ENCODE measurements at regions not wholly inside any gene's neighbourhood (a gene's known extent, or its start where the extent isn't known, plus 50 kb on each side); places are given as distances from the start of the nearest gene placed in this dataset.
"Not testable (repeated sequence)": the region's sequence is repeated elsewhere in the genome, so short reads cannot be mapped to it uniquely, and the experiment has no call there.

DNA sequence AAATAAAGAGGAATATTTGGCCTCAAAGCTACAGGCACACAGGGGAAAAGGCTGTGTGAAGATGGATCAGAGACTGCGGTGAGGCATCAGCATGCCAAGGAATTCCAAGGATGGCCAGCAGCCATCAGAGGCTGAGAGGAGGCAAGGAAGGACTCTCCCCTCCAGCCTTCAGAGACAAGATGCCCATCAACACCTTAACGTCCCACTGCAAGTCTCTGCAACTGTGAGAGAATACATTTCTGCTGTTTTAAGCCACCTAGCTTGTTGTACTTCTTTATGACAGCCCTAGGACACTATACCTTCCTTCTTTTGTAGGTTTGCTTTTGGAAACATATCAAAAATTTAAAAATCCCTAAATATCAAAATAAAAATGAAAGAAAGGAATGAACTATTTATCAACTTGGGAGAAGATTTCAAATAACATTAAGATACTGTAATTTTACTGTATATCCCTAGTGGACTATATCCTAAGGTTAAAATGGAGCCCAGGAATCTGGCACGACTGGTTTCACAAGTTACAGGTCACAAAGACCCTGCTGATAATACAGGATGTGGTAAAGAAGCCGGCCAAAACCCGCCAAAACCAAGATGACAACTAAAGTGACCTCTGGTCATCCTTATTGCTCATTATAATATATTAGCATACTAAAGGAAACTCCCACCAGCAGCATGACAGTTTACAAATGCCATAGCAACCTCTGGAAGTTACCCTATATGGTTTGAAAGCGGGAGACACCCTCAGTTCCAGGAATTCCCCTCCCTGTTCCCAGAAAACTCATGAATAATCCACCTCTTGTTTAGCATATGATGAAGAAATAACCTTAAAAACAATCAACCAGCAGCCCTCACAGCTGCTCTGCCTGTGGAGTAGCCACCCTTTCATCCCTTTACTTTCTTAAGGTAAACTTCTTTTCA is 185.2 kb downstream of the AVL9 start:
- peak; percentile 22 for DNase-seq

DNA sequence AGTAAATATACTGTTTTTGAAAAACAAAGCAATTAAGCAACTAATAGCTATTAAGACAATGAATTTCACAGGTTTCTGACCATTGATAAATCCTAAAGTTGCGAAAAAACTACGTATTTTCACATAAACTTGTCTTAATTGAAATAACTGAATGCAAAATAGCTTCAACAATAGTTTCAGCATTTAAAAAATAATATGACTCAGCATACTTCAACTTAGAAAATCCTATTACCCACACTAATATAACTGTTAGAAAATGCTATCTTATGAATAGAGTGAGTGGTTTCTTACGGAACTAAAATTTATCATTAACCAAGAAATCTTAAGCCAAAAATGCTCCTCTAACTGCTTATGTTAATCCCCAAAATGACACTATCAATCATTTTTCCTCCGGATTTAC is 183.9 kb downstream of the AVL9 start:
- no peak for DNase-seq

DNA sequence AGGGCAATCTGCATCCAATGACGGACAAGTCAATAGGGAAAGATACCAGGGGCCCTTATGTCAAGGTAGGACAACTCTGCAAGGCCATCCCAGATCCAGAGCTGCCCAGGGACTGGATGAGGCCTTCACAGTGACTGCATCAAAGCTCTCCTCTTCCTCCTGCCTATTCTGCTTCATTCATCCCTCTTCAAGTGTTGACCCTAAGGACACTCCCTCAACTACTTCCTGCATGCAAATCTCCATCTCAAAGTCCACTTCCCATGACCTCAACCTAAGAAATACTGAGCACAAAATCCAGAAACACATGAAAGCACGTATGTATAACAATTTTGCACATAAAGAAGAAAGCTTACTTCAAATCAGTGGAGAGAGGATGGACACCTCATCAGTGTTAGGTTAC is 182.3 kb downstream of the AVL9 start:
- no peak for DNase-seq

DNA sequence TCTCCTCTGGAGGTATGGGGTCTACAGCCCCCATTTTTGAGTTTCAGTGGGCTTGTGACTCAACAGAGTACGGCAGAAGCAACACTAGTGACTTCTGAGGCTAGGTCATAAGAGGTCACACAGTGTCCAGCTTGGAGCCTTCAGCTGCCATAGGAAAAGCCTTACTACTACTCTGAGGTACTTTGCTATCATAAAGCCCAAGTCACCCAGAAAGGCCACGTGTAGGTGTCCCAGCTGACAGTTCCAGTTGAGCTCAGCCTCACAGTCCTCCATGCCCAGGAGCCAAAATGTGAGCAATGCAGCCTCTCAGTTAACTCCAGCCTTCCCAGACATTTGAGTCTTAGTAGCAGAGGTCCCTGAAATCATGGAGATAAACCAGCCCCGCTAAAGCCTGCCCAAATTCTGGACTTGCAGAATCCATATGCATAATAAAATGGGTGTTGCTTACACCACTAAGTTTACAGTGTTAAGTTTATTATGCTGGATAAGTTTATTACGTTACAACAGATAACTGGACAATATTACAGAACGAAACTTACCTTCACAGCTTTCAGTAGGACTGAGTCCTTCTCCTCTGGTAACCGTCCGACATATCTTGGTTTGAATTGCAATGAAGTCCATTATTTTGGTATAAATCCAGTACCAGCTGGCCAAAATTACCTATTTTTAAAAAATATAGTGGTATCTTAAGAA is 181.1 kb downstream of the AVL9 start:
- DNase-seq, result no peak

DNA sequence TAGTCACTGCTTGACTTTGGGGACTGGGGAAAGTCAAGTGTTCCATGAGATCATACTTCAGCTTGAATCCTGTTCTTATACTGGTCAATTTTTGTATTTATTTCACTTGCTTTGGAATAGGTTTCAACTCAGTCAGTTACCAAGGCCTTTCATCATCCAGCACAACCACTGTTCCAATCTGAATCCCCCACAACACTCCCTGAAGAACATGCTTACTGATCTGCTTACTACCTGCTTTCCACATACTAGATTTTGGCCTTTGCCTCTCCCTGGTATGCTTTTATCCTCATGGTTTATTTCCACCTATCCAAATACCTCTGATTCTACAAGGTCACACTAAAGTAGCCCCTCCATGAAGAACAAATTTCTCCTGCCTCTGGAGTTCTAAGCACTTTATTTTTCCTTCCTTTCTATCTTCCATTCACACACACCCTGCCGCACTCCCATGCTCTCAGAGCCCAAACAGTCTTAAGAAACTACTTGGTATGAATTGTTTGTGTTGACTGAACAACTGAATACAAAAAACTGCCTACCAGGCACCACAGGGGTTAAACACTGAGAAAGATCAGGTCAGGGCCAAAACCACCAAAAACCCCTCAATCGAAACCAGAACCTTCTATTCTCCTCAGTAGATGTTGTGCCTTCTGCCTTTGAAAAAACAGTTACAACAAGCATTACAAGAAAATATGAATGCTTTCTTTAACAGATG is 178.1 kb downstream of the AVL9 start:
- no peak for DNase-seq

DNA sequence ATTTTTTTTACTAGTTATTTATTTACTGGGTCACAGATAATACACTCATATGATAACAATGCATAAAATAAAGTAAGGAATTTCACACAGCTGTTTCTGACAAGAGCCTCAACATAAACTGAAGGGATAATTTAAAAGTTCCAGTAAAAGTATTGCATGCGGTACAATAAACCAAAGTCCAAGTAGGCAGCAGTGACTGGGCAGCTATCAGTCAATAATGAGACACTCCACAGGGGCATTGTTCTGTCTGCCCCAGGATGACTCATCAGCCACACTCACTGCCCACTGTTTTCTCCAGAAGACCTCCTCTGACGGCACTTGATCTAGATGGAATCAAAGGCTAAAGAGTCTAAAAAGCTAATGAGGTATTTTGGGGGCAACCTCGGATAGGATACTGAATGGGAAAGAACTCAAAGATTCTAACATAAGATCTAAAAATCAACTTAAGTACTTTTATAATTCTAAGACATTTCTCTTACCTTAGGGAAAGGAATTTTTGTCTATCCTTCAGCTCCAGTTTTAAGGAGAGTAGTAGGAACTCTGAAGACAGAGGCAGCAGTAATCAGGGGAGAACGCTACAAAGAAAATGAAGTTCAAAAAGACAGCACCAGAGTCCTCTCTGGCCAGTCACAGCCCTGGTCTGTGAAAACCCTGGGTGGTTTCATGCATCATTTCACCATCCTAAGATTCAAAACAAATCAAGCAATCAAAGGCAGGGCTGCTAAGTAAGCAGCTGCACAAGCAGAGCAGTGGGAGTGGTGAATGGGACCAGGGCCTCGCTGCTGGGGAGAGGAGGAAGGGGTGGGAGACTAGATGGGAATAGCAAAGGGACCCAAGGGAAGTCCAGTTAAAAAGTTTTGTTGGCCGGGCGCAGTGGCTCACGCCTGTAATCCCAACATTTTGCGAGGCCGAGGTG is 175.1 kb downstream of the AVL9 start:
- peak; percentile 59 for DNase-seq

DNA sequence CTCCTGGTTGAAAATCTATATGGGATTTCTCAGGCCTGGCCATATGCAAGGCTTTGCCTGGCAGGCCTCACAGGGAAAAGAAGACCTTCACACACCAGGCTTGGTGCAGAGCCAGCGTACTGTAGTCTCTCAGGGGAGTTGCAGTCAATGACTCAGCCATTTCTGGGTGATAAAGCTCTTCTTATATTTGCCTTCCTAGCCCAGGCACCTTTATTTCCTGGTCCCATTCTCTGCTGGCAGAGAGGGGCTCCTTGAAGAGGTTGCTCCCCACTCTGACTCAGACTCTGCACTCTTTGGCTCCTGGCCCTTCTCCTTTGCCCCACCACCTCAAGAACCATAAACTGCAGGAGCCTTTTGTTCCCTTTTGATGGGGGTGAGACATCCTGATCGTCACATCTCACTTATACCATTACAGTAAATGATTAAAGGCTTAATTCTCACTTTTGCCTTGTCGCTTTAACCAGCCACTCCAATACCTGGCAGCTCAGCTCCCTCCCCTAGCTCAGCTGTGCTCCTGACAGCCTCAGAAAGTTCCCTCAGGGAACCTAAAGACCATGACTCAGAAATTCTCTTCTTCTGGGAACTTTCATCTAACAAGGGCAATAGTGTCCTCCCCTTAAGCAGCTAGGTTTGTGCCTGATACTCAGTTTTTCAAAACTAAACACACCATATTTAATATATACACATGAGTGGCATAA is 174.0 kb downstream of the AVL9 start:
- peak; percentile 83 for DNase-seq

DNA sequence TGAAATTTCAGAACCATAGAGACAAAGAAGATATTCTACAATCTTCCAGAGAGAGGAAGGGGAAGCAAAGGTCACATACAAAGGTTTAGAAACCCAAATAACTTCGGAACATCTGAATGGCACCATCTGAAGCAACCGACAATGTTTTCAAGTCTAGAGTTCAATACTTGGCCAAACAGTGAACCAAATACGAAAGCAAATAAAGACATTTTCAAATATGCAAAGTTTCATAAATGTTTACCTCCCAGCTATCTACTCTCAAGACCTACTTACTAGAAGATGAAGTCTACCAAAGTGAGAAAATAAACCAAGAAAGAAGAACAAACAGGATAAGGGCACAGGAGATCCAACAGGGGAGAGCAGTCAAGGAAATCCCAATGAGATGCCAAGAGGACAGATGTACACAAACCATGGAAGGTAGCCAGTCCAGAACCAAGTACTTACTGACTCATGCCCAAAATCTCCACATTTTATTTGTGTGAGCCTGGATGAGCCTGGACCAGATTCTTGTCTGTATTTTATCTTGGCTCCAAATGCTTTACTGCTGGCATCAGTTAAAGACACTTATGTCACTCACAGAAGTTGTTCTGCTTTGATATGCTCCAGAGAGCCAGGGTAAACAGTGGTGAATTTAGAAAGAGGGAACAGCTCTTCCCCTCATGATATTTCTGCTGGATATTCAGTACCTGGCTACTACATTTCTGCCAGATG is 173.3 kb downstream of the AVL9 start:
- not testable (repeated sequence) for DNase-seq

DNA sequence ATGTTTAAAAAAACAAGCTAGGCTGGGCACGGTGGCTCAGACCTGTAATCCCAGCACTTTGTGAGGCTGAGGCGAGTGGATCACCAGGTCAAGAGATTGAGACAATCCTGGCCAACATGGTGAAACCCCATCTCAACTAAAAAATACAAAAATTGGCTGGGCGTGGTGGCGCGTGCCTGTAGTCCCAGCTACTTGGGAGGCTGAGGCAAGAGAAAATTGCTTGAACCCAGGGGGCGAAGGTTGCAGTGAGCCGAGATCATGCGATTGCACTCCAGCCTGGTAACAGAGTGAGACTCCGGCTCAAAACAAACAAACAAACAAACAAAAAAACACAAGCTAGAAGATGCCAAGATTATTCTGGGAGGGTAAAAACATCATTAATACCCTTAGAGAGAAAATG is 172.3 kb downstream of the AVL9 start:
- not testable (repeated sequence) for DNase-seq

DNA sequence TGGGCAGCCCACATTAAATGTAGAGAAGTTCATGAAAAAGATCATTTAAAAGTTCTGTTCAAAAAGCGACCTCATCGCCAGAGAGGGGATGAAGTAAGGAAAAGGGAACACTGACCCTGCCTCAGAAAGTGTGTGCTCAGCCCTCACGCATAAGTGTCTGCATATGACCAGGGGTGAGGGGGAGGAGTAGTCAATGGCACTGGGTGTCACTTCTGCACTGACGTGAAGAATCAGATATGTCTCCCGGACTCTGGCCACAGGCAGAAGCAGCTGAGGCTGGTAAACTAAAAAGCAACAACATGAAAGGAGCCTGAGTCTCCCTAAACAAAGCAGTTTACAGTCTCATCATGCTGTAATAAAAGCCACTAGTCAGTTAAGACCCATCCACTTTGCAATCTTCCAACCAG is 168.5 kb downstream of the AVL9 start:
- not testable (repeated sequence) for DNase-seq

DNA sequence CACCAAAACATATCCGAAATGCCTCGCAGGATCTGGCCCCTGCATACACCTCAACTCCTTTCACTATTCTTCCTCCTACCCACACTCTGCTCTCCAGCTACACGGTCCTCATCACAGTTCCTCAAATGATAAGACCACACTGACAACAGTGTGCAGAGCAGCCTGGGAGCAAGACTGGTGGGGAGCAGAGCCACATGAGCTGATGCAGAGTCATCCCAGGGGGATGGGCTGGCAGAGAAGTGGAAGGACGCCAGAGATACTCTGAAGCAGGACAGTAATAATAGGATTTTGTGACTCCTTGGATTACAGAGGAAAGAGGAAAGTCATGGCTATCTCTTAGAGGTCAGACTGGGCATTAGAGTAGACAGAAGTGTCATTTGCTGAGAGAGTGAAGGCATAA is 167.2 kb downstream of the AVL9 start:
- DNase-seq, result peak; percentile 59

DNA sequence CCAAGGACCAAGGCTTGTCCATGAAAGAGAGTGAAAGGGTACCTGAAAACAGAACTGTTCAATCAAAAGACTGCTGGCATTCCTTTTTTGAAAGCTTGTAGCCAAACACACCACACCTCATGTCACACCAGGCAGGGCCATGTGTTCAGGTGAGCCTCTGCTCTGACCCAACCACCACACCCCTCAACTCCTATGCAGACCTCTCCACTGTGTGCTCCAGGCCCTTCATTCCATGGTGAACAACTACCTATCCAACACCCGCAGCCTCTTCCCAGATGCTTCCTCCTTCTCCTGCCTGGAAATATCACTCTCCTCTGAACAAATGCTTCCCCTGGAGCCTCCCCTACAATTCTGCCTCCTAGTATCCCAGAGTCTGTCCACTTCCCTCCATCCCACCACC is 166.6 kb downstream of the AVL9 start:
- DNase-seq, result no peak

DNA sequence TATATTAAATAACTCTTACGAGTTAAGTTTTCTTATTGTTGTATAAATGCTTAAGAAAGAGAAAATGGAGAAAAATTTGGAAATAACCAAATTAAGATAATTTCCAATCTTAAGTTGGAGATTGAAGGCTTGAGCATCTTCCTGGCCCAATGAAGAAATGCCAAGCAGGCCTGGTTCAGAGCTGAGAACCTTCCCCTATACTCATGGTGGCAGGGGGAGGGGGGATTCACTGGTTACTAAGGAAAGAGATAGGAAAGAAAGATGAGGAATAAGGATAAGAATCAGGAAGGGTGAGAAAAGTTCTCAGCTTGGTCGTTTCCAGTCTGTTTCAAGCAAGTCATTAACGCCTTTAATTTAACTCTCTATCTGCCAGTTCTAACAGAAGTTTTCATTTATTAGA is 166.2 kb downstream of the AVL9 start:
- no peak for DNase-seq

DNA sequence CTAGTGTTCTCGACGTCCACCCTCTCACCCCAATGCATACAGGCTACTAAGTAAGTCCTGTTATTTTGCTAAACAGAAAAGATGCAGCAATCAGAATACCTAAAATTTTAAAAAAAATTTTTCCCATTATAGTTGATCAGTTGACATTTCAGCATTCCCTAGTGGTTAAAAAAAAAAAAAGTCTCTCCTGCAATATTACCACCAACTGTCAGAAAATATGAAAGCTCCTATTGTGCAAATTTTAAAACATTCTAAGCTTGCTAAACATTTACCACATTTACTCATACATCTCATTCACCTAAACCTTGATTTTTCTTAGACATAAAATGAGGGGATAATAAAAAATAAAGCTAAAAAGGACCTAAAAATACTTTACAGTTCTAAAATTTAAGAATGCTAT is 165.6 kb downstream of the AVL9 start:
- no peak for DNase-seq

DNA sequence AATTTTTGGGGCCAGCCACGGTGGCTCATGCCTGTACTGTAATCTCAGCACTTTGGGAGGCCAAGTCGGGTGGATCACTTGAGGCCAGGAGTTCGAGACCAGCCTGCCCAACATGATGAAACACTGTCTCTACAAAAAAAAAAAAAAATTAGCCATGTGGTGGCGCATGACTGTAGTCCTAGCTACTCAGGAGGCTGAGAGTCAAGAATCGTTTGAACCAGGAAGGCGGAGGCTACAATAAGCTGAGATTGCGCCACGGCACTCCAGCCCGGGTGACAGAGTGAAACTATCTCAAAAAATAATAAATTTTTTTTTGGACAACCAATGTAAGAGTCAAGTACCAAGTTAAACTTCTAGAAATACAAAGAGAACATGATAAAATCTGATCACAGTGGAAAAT is 164.6 kb downstream of the AVL9 start:
- no peak for DNase-seq

DNA sequence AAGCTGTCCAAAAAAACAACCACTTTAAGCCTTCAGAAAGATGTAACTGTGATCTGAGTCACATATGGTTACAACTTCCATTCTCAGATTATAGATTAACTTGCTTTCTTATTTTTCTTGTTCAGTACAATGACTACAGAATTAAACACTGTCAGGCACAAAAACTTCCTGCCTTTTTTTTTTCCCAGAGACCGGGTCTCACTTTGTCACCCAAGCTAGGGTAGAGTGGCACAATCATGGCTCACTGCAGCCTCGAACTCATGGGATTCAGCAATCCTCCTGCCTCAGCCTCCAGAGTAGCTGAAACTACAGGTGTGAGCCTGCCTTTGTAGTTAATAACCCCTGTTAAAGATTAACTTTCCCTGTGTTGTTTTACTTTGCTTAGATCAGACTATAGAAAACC is 163.2 kb downstream of the AVL9 start:
- DNase-seq, result no peak

DNA sequence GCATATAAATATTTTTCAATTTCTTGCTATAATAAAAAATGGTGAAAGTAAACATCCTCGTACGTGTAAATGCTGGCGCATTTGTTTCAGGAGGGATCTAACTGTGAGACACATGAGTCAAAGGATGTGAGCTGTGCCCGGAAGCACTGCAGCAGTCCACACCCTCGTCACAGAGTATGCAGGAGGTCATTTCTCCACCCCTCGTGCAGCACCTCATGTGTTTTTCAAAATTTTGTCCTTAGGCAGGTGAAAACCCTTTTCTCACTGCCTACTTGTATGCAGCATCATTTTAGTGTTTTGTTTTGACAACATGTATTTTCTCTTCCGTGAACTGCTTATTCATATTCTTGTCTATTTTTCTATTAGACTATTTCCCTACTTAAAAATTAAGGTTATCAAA is 162.7 kb downstream of the AVL9 start:
- no peak for DNase-seq

DNA sequence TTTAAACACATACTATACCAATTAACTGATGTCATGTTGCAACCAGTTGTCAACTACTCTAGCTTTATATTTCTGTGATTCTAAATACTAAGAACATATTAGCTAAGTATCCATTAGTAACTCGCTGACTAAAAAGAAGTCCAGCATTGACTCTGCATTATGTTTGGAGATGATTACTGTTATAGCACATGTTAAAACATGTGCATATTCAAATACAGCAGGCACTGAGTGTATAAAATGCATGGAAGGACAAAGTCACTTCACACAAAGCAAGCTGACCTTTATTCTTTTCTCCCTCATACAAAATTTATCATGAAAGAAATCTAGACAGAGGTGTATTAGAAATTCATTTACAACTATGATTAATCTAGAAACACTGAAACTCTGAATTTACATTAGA is 159.3 kb downstream of the AVL9 start:
- not testable (repeated sequence) for DNase-seq

DNA sequence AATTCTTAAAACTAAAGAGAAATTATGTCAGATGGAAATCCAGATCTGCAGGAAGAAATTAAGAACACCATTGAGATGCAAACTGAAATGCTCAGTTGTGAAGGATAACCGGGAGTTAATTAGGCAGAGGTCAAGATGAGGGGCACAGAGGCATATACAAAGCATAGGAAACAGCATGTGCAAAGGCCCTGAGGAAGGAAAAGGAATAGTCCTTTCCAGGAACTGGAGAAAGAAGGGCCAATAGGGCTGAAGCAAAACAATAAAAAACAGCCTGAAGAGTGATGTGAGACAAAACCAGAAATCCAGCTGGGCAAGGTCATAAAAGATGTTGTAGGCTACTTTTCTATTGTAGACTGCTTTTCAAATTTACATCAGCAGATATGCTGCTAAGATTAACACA is 155.1 kb downstream of the AVL9 start:
- not testable (repeated sequence) for DNase-seq

DNA sequence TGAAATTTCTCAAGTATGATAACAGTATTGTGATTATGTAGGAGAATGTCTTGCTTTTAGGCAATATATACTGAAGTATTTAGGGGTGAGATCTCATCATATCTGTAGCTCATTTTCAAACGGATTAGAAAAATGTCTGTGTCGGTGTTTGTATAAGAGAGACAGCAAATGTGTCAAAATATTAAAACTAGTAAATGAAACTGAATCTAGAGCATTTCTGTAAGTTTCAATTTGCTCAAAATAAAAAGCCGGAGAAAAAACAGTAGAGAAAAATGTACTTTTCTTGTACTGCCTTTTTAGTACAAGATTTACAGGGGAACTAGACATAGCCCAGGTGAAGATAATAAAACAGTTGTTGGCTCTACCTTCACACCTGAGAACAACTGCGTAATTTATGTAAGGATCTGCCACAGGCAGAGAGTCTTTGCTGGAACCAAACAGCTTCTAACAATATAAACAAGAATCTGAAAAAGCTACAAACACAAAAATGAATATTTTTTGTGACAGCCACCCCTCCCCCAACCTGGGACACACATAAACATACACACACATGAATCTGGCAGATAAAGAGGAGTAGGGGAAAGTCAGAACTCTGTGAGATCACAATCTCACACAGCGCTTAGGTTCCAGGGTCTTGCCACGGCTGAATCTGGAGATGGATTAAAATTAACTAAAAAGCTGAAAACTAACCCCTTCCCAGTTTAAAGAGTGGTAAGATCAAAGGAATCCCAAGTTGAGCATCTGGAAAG is 153.3 kb downstream of the AVL9 start:
- DNase-seq, result no peak
